Hepatocyte (in vitro differentiated cells): ENCODE measurements at regions not wholly inside any gene's neighbourhood (a gene's known extent, or its start where the extent isn't known, plus 50 kb on each side); places are given as distances from the start of the nearest gene placed in this dataset.

Source experiments
- DNase-seq: peaks from one replicate; pipeline ENCODE4 v3.0.0-alpha.2; 2016; ENCODE audit warnings: low spot score
- H2AFZ ChIP-seq: fragments of 200-600 bp; sonication (generic); 2 replicates; pipeline ENCODE4 v1.6.0; 2016; ENCODE audit warnings: antibody characterized with exemption, mild to moderate bottlenecking
- H3K27ac ChIP-seq: fragments of 200-600 bp; sonication (generic); 2 replicates; pipeline ENCODE4 v1.5.1; 2016; ENCODE audit warnings: mild to moderate bottlenecking
- H3K27me3 ChIP-seq: fragments of 200-600 bp; sonication (generic); 2 replicates; pipeline ENCODE4 v1.6.1; 2016
- H3K36me3 ChIP-seq: fragments of 200-600 bp; sonication (generic); replicated peaks from 2 replicates; pipeline ENCODE4 v1.5.1; 2016; ENCODE audit warnings: low read depth; ENCODE audit not compliant: insufficient read depth
- H3K4me1 ChIP-seq: fragments of 200-600 bp; sonication (generic); 2 replicates; pipeline ENCODE4 v1.5.1; 2016; ENCODE audit warnings: mild to moderate bottlenecking, moderate library complexity; ENCODE audit not compliant: insufficient read depth
- H3K4me2 ChIP-seq: fragments of 200-600 bp; sonication (generic); 2 replicates; pipeline ENCODE4 v1.6.0; 2016
- H3K4me3 ChIP-seq: fragments of 200-600 bp; sonication (generic); 2 replicates; pipeline ENCODE4 v1.5.1; 2016; ENCODE audit warnings: mild to moderate bottlenecking
- H3K79me2 ChIP-seq: fragments of 200-600 bp; sonication (generic); 2 replicates; pipeline ENCODE4 v1.6.0; 2017; ENCODE audit warnings: mild to moderate bottlenecking
- H3K9me2 ChIP-seq: fragments of 200-600 bp; sonication (generic); replicated peaks from 2 replicates; pipeline ENCODE4 v1.6.0; 2017; ENCODE audit warnings: mild to moderate bottlenecking; ENCODE audit not compliant: insufficient read depth
- H3K9me3 ChIP-seq: fragments of 200-600 bp; sonication (generic); 2 replicates; pipeline ENCODE4 v1.5.1; 2016; ENCODE audit warnings: low read depth, mild to moderate bottlenecking
- H4K20me1 ChIP-seq: fragments of 200-600 bp; sonication (generic); 2 replicates; pipeline ENCODE4 v1.6.0; 2016; ENCODE audit warnings: mild to moderate bottlenecking; ENCODE audit not compliant: insufficient read depth, poor library complexity, severe bottlenecking
- CTCF ChIP-seq: fragments of 200-600 bp; sonication (generic); IDR thresholded peaks from 2 replicates; pipeline ENCODE4 v1.5.1; 2016; ENCODE audit warnings: antibody characterized with exemption, mild to moderate bottlenecking; ENCODE audit not compliant: poor library complexity
- EZH2 ChIP-seq: fragments of 200-600 bp; sonication (generic); IDR thresholded peaks from 2 replicates; pipeline ENCODE4 v1.6.1; 2016; ENCODE audit warnings: antibody characterized with exemption, mild to moderate bottlenecking, borderline replicate concordance
- EZH2phosphoT487 ChIP-seq: fragments of 200-600 bp; sonication (generic); IDR thresholded peaks from one replicate; pipeline ENCODE4 v1.6.1; 2018; ENCODE audit warnings: antibody characterized with exemption, mild to moderate bottlenecking, low read depth, moderate library complexity; ENCODE audit not compliant: unreplicated experiment, severe bottlenecking
- WGBS: methylation state at CpG from one replicate; pipeline ENCODE4 v1.1.6; 2016; ENCODE audit warnings: low lambda C conversion rate; ENCODE audit errors: missing lambda C conversion rate; 5-methylcytosine and 5-hydroxymethylcytosine counted together

GRCh38 chr3:20324664-20325478 lies 138.9 kb upstream of the SGO1 start:
- peaks cover 5% of the 10 kb centered on the region for H3K4me1 ChIP-seq
- TF ChIP-seq EZH2, result no peak
- TF ChIP-seq EZH2phosphoT487, result no peak
- TF ChIP-seq CTCF, result no peak
- H3K9me3 ChIP-seq, result no peaks in the 10 kb centered on the region
- no peak overlapping the region for H3K4me3 ChIP-seq
- H3K27ac ChIP-seq, result no peak overlapping the region
- no peaks in the 10 kb centered on the region for H3K27me3 ChIP-seq
- no peak overlapping the region for H3K4me2 ChIP-seq
- DNase-seq, result no peak
- no peak overlapping the region for H2AFZ ChIP-seq
- no peaks in the 10 kb centered on the region for H3K9me2 ChIP-seq
- H3K36me3 ChIP-seq, result no peaks in the 10 kb centered on the region
- no peaks in the 10 kb centered on the region for H3K79me2 ChIP-seq
- WGBS, result 71% methylated on average over 1 of the region's 1 CpG
- no peaks in the 10 kb centered on the region for H4K20me1 ChIP-seq

GRCh38 chr3:20323307-20323927 lies 137.4 kb upstream of the SGO1 start:
- H4K20me1 ChIP-seq, result no peaks in the 10 kb centered on the region
- 67% methylated on average over 8 of the region's 8 CpGs for WGBS
- no peak overlapping the region for H3K4me2 ChIP-seq
- no peak for DNase-seq
- H3K79me2 ChIP-seq, result no peaks in the 10 kb centered on the region
- TF ChIP-seq CTCF (no peak), EZH2 (no peak), EZH2phosphoT487 (no peak)
- H3K9me3 ChIP-seq, result no peaks in the 10 kb centered on the region
- H3K36me3 ChIP-seq, result no peaks in the 10 kb centered on the region
- H3K4me3 ChIP-seq, result no peak overlapping the region
- H3K27ac ChIP-seq, result no peak overlapping the region
- peaks cover 5% of the 10 kb centered on the region for H3K4me1 ChIP-seq
- no peaks in the 10 kb centered on the region for H3K27me3 ChIP-seq
- no peaks in the 10 kb centered on the region for H3K9me2 ChIP-seq
- H2AFZ ChIP-seq, result no peak overlapping the region

GRCh38 chr3:20322085-20322484 lies 136.1 kb upstream of the SGO1 start:
- Histone ChIP-seq H3K36me3 (no peaks in the 10 kb centered on the region), H3K27me3 (no peaks in the 10 kb centered on the region), H3K9me3 (no peaks in the 10 kb centered on the region), H3K27ac (no peak overlapping the region), H3K9me2 (no peaks in the 10 kb centered on the region), H2AFZ (no peak overlapping the region), H3K4me1 (peaks cover 5% of the 10 kb centered on the region), H3K79me2 (no peaks in the 10 kb centered on the region), H3K4me3 (no peak overlapping the region), H4K20me1 (no peaks in the 10 kb centered on the region), H3K4me2 (no peak overlapping the region)
- TF ChIP-seq EZH2phosphoT487, result no peak
- TF ChIP-seq EZH2, result no peak
- TF ChIP-seq CTCF, result no peak
- WGBS, result 91% methylated on average over 1 of the region's 1 CpG
- no peak for DNase-seq
